Endodermal cell (in vitro differentiated cells): ENCODE measurements at regions not wholly inside any gene's neighbourhood (a gene's known extent, or its start where the extent isn't known, plus 50 kb on each side); places are given as distances from the start of the nearest gene placed in this dataset.

Experiments used
- DNase-seq: peaks from one replicate; pipeline ENCODE4 v3.0.0-alpha.2; 2017
- H3K27ac ChIP-seq: 2 replicates; pipeline ENCODE4 v1.5.1; 2013; ENCODE audit warnings: mild to moderate bottlenecking, low read depth, low read length, moderate library complexity
- H3K27me3 ChIP-seq: 2 replicates; pipeline ENCODE4 v1.6.1; 2013; ENCODE audit warnings: mild to moderate bottlenecking, low read length, moderate library complexity; ENCODE audit not compliant: insufficient read depth, control insufficient read depth, poor library complexity, severe bottlenecking
- H3K36me3 ChIP-seq: 2 replicates; pipeline ENCODE4 v1.7.0; 2013; ENCODE audit warnings: mild to moderate bottlenecking, low read length, moderate library complexity; ENCODE audit not compliant: control insufficient read depth, insufficient read depth
- H3K4me1 ChIP-seq: one replicate; pipeline ENCODE4 v1.7.0; 2013; ENCODE audit warnings: low read length; ENCODE audit not compliant: control insufficient read depth, insufficient read depth
- H3K4me3 ChIP-seq: 2 replicates; pipeline ENCODE4 v1.5.1; 2013; ENCODE audit warnings: mild to moderate bottlenecking, low read length, moderate library complexity
- H3K9ac ChIP-seq: 2 replicates; pipeline ENCODE4 v1.6.1; 2013; ENCODE audit warnings: mild to moderate bottlenecking, low read length, moderate library complexity; ENCODE audit not compliant: poor library complexity, severe bottlenecking; ENCODE audit errors: extremely low read depth
- H3K9me3 ChIP-seq: 2 replicates; pipeline ENCODE4 v1.6.1; 2013; ENCODE audit warnings: mild to moderate bottlenecking, low read length, moderate library complexity; ENCODE audit not compliant: control insufficient read depth
- H3K27ac Mint-ChIP-seq: 2 replicates; pipeline ENCODE4 v1.8.0; 2020; ENCODE audit warnings: mixed read lengths
- H3K27me3 Mint-ChIP-seq: 2 replicates; pipeline ENCODE4 v1.8.0; 2021; ENCODE audit warnings: mild to moderate bottlenecking, mixed read lengths; ENCODE audit not compliant: insufficient read depth
- H3K36me3 Mint-ChIP-seq: 2 replicates; pipeline ENCODE4 v1.8.0; 2020; ENCODE audit warnings: low read depth, mixed read lengths
- H3K4me1 Mint-ChIP-seq: 2 replicates; pipeline ENCODE4 v1.8.0; 2020; ENCODE audit warnings: mixed read lengths
- H3K4me3 Mint-ChIP-seq: 2 replicates; pipeline ENCODE4 v1.8.0; 2020; ENCODE audit warnings: mild to moderate bottlenecking, moderate library complexity, mixed read lengths
- H3K9me3 Mint-ChIP-seq: 2 replicates; pipeline ENCODE4 v1.8.0; 2020; ENCODE audit warnings: mild to moderate bottlenecking, mixed read lengths
- WGBS, 2 experiments: methylation state at CpG; one replicate each; pipeline versions ENCODE4 v1.1.5 to v1.1.7; 2013; ENCODE audit warnings: missing lambda C conversion rate in 2 of 2, mixed read lengths in 1 of 2; ENCODE audit not compliant: insufficient coverage in 1 of 2, insufficient read length in 1 of 2; 5-methylcytosine and 5-hydroxymethylcytosine counted together
- TF ChIP-seq, protein P1 (sequence below): fragments of 200-600 bp; sonication (generic); conservative IDR thresholded peaks from 2 replicates; pipeline ENCODE4 v1.5.0; 2021; ENCODE audit warnings: antibody characterized with exemption, mild to moderate bottlenecking

DNA sequence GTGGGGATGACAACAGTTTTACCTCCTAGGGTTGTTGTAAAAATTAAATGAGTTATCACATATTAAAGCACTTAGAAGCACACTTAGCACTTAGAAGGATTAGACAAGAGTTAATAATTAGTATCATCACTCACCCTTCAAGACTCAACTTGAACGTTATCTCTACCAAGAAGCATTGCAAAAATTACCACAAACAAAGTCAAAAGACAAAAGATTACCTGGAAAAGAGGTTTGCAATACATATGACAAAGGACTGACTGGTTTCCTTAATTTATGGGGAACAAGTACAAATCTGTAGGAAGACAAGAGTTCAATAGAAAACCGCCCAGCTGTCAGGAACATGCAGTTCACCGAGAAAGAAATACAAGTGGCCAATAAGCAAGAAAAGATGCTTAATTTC, 93.3 kb upstream of the ATP1A1 start:
- Mint-ChIP-seq H3K4me1 (peaks cover 3% of the 10 kb centered on the region), H3K9me3 (peaks cover 3% of the 10 kb centered on the region), H3K36me3 (no peaks in the 10 kb centered on the region), H3K27ac (no peak overlapping the region), H3K4me3 (no peak overlapping the region), H3K27me3 (peaks cover 7% of the 10 kb centered on the region)
- no peak for DNase-seq
- Histone ChIP-seq H3K9ac (no peak overlapping the region), H3K4me3 (no peak overlapping the region), H3K36me3 (no peaks in the 10 kb centered on the region), H3K27me3 (no peaks in the 10 kb centered on the region), H3K9me3 (peaks cover 6% of the 10 kb centered on the region), H3K4me1 (no peaks in the 10 kb centered on the region), H3K27ac (no peak overlapping the region)
- WGBS, 2 experiments = 83 to 98% methylated on average over 1 to 3 of the region's 3 CpGs
- TF ChIP-seq, protein P1, sequence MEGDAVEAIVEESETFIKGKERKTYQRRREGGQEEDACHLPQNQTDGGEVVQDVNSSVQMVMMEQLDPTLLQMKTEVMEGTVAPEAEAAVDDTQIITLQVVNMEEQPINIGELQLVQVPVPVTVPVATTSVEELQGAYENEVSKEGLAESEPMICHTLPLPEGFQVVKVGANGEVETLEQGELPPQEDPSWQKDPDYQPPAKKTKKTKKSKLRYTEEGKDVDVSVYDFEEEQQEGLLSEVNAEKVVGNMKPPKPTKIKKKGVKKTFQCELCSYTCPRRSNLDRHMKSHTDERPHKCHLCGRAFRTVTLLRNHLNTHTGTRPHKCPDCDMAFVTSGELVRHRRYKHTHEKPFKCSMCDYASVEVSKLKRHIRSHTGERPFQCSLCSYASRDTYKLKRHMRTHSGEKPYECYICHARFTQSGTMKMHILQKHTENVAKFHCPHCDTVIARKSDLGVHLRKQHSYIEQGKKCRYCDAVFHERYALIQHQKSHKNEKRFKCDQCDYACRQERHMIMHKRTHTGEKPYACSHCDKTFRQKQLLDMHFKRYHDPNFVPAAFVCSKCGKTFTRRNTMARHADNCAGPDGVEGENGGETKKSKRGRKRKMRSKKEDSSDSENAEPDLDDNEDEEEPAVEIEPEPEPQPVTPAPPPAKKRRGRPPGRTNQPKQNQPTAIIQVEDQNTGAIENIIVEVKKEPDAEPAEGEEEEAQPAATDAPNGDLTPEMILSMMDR = no peak

DNA sequence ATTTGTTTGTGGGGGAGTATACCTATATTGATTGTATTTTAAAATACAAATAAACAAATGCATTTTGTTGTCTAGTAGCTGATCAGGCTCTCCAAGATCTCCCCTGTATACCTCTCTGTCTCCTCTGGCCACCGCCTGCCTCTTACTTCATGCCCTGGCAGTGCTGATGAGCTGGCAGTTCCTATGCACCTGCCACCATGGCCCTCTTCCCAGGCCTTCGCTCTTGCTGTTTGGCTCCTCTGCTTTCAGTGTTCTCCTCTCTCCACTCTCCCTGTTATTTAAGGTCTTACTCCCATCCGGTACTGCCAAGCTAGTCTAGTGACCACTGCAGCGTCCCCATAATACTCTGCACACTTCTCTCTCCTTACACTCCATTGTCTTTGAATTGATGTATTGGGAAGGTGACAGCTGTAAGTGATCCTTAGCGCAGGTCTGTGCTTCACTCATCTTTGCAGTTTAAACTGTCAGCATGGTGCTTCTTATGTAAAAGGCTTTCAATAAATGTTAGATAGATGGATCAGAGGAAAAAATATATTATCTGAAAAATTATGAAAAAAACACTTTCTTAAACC, 88.1 kb upstream of the ATP1A1 start:
- peaks cover 3% of the 10 kb centered on the region for H3K9me3 Mint-ChIP-seq
- H3K27me3 Mint-ChIP-seq = peaks cover 7% of the 10 kb centered on the region
- Histone ChIP-seq H3K36me3 (no peaks in the 10 kb centered on the region), H3K9me3 (peaks cover 6% of the 10 kb centered on the region), H3K27me3 (no peaks in the 10 kb centered on the region), H3K9ac (no peak overlapping the region), H3K27ac (no peak overlapping the region), H3K4me1 (peaks cover 5% of the 10 kb centered on the region), H3K4me3 (no peak overlapping the region)
- no peaks in the 10 kb centered on the region for H3K36me3 Mint-ChIP-seq
- TF ChIP-seq, protein P1 = no peak
- H3K27ac Mint-ChIP-seq = no peak overlapping the region
- H3K4me1 Mint-ChIP-seq = peaks cover under 1% of the 10 kb centered on the region
- WGBS, 2 experiments = 93 to 96% methylated on average over 2 to 4 of the region's 5 CpGs
- no peak overlapping the region for H3K4me3 Mint-ChIP-seq
- no peak for DNase-seq

DNA sequence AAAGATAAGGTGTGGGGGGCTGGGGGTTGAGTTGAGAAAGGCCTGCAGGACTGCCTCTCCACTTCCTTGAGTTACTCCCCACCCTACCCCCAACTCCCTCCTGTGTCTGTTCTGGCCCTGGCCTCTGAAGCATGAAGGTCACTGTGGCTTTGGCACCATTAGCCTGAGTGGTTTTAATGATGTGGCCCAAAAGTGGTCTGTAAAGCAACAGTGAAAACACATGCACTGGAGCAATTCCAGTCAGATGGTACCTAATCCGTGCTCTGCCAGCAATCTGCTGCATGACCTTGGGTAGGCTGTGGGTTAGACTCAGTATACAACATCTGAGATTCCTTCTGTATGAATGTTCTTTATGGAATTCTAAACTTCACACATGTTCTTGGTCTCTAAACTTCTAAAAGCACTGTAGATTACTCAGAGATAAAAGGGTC, 86.5 kb upstream of the ATP1A1 start:
- no peak for DNase-seq
- TF ChIP-seq, protein P1 = no peak
- Mint-ChIP-seq H3K9me3 (peaks cover 3% of the 10 kb centered on the region), H3K27me3 (peaks cover 7% of the 10 kb centered on the region), H3K4me1 (no peaks in the 10 kb centered on the region), H3K27ac (no peak overlapping the region), H3K4me3 (no peak overlapping the region), H3K36me3 (no peaks in the 10 kb centered on the region)
- H3K27me3 ChIP-seq = no peaks in the 10 kb centered on the region
- H3K27ac ChIP-seq = no peak overlapping the region
- peaks cover 6% of the 10 kb centered on the region for H3K9me3 ChIP-seq
- H3K4me3 ChIP-seq = no peak overlapping the region
- peaks cover 5% of the 10 kb centered on the region for H3K4me1 ChIP-seq
- 92 to 100% methylated on average over 1 of the region's 1 CpG for WGBS, 2 experiments
- H3K36me3 ChIP-seq = no peaks in the 10 kb centered on the region
- H3K9ac ChIP-seq = no peak overlapping the region
